ENCODE measurements at regions not wholly inside any gene's neighbourhood (a gene's known extent, or its start where the extent isn't known, plus 50 kb on each side); places are given as distances from the start of the nearest gene placed in this dataset.

GRCh38 chr20:16215041-16215440 lies 358.2 kb downstream of the KIF16B start:
- H2AFZ ChIP-seq (ENCODE audit: low read length), result no peak overlapping the region
- no peak overlapping the region for H3K4me2 ChIP-seq (ENCODE audit: insufficient read depth, low read length)
- no peak for DNase-seq (ENCODE audit: insufficient read length, low spot score, missing footprints)
- no peaks in the 10 kb centered on the region for H3K27me3 ChIP-seq (ENCODE audit: insufficient read depth, low read length)
- H3K36me3 ChIP-seq (ENCODE audit: insufficient read depth, low read length), result no peaks in the 10 kb centered on the region
- H3K4me3 ChIP-seq (ENCODE audit: insufficient read depth, low read length), result no peak overlapping the region
- H3K9me3 ChIP-seq (ENCODE audit: low read depth, low read length), result peaks cover 6% of the 10 kb centered on the region
- H3K79me2 ChIP-seq (ENCODE audit: insufficient read depth, low read length), result no peaks in the 10 kb centered on the region
- H3K27ac ChIP-seq (ENCODE audit: low read depth, low read length), result no peak overlapping the region
- H4K20me1 ChIP-seq (ENCODE audit: insufficient read depth, low read length), result no peaks in the 10 kb centered on the region
- no peaks in the 10 kb centered on the region for H3K4me1 ChIP-seq (ENCODE audit: insufficient read depth, low read length)
- no peak for TF ChIP-seq CTCF (IDR thresholded peaks at IDR 0.05; ENCODE audit: extremely low read depth, low read depth, low read length)

GRCh38 chr20:16212790-16213189 lies 360.5 kb downstream of the KIF16B start:
- Histone ChIP-seq H4K20me1 (ENCODE audit: insufficient read depth, low read length) (no peaks in the 10 kb centered on the region), H3K4me1 (ENCODE audit: insufficient read depth, low read length) (no peaks in the 10 kb centered on the region), H2AFZ (ENCODE audit: low read length) (no peak overlapping the region), H3K4me2 (ENCODE audit: insufficient read depth, low read length) (no peak overlapping the region), H3K4me3 (ENCODE audit: insufficient read depth, low read length) (no peak overlapping the region), H3K27me3 (ENCODE audit: insufficient read depth, low read length) (no peaks in the 10 kb centered on the region), H3K36me3 (ENCODE audit: insufficient read depth, low read length) (no peaks in the 10 kb centered on the region), H3K27ac (ENCODE audit: low read depth, low read length) (no peak overlapping the region), H3K9me3 (ENCODE audit: low read depth, low read length) (peaks cover 6% of the 10 kb centered on the region), H3K79me2 (ENCODE audit: insufficient read depth, low read length) (no peaks in the 10 kb centered on the region)
- no peak for DNase-seq (ENCODE audit: insufficient read length, low spot score, missing footprints)
- TF ChIP-seq CTCF (IDR thresholded peaks at IDR 0.05; ENCODE audit: extremely low read depth, low read depth, low read length), result no peak

GRCh38 chr20:16209951-16210361 lies 363.3 kb downstream of the KIF16B start:
- no peak overlapping the region for H3K4me3 ChIP-seq (ENCODE audit: insufficient read depth, low read length)
- H3K27me3 ChIP-seq (ENCODE audit: insufficient read depth, low read length), result no peaks in the 10 kb centered on the region
- no peaks in the 10 kb centered on the region for H3K9me3 ChIP-seq (ENCODE audit: low read depth, low read length)
- DNase-seq (ENCODE audit: insufficient read length, low spot score, missing footprints), result no peak
- no peaks in the 10 kb centered on the region for H3K79me2 ChIP-seq (ENCODE audit: insufficient read depth, low read length)
- no peaks in the 10 kb centered on the region for H3K36me3 ChIP-seq (ENCODE audit: insufficient read depth, low read length)
- no peaks in the 10 kb centered on the region for H4K20me1 ChIP-seq (ENCODE audit: insufficient read depth, low read length)
- H3K4me2 ChIP-seq (ENCODE audit: insufficient read depth, low read length), result no peak overlapping the region
- no peak overlapping the region for H2AFZ ChIP-seq (ENCODE audit: low read length)
- TF ChIP-seq CTCF (IDR thresholded peaks at IDR 0.05; ENCODE audit: extremely low read depth, low read depth, low read length), result no peak
- H3K27ac ChIP-seq (ENCODE audit: low read depth, low read length), result no peak overlapping the region
- H3K4me1 ChIP-seq (ENCODE audit: insufficient read depth, low read length), result no peaks in the 10 kb centered on the region

GRCh38 chr20:16209357-16209756 lies 363.9 kb downstream of the KIF16B start:
- H3K79me2 ChIP-seq (ENCODE audit: insufficient read depth, low read length), result no peaks in the 10 kb centered on the region
- no peak for TF ChIP-seq CTCF (IDR thresholded peaks at IDR 0.05; ENCODE audit: extremely low read depth, low read depth, low read length)
- H4K20me1 ChIP-seq (ENCODE audit: insufficient read depth, low read length), result no peaks in the 10 kb centered on the region
- H3K27me3 ChIP-seq (ENCODE audit: insufficient read depth, low read length), result no peaks in the 10 kb centered on the region
- H3K9me3 ChIP-seq (ENCODE audit: low read depth, low read length), result no peaks in the 10 kb centered on the region
- no peak overlapping the region for H2AFZ ChIP-seq (ENCODE audit: low read length)
- no peak overlapping the region for H3K4me3 ChIP-seq (ENCODE audit: insufficient read depth, low read length)
- no peaks in the 10 kb centered on the region for H3K36me3 ChIP-seq (ENCODE audit: insufficient read depth, low read length)
- no peaks in the 10 kb centered on the region for H3K4me1 ChIP-seq (ENCODE audit: insufficient read depth, low read length)
- no peak for DNase-seq (ENCODE audit: insufficient read length, low spot score, missing footprints)
- no peak overlapping the region for H3K27ac ChIP-seq (ENCODE audit: low read depth, low read length)
- no peak overlapping the region for H3K4me2 ChIP-seq (ENCODE audit: insufficient read depth, low read length)
